NCI-H526 (cell line): ENCODE measurements at regions not wholly inside any gene's neighbourhood (a gene's known extent, or its start where the extent isn't known, plus 50 kb on each side); places are given as distances from the start of the nearest gene placed in this dataset.

ENCODE experiments used
- DNase-seq, 2 experiments: peaks; one replicate each; lab custom pipeline; 2025; lab: John Stamatoyannopoulos, UW

GRCh38 chr6:21468461-21468860, 125.1 kb upstream of the SOX4 start:
- DNase-seq: no peak

GRCh38 chr6:21469213-21469612, 124.3 kb upstream of the SOX4 start:
- no peak for DNase-seq

GRCh38 chr6:21476112-21476511, 117.4 kb upstream of the SOX4 start:
- no peak for DNase-seq

GRCh38 chr6:21478411-21478810, 115.1 kb upstream of the SOX4 start:
- DNase-seq: no peak

- DNase-seq: peak; percentile 91 to 97
Measured at GRCh38 chr6:21478883-21479539, 114.5 kb upstream of the SOX4 start.

GRCh38 chr6:21486115-21486514, 107.4 kb upstream of the SOX4 start:
- DNase-seq: no peak

- no peak for DNase-seq
Measured at GRCh38 chr6:21489826-21490225, 103.7 kb upstream of the SOX4 start.

- no peak for DNase-seq
Measured at GRCh38 chr6:21491955-21492354, 101.6 kb upstream of the SOX4 start.

GRCh38 chr6:21494505-21494904, 99.0 kb upstream of the SOX4 start:
- DNase-seq: no peak

GRCh38 chr6:21496196-21496595, 97.4 kb upstream of the SOX4 start:
- no peak for DNase-seq

- DNase-seq: no peak
Measured at GRCh38 chr6:21496706-21497105, 96.8 kb upstream of the SOX4 start.

GRCh38 chr6:21500314-21501020, 93.1 kb upstream of the SOX4 start:
- DNase-seq: peak; percentile 66 to 75

GRCh38 chr6:21501021-21501354, 92.6 kb upstream of the SOX4 start:
- DNase-seq: peak; percentile 93 to 96

GRCh38 chr6:21501815-21502214, 91.7 kb upstream of the SOX4 start:
- no peak for DNase-seq

- no peak for DNase-seq
Measured at GRCh38 chr6:21502682-21503081, 90.9 kb upstream of the SOX4 start.

GRCh38 chr6:21504790-21505189, 88.8 kb upstream of the SOX4 start:
- peak in 1 of 2 experiments; percentile 44 for DNase-seq

GRCh38 chr6:21505574-21505990, 88.0 kb upstream of the SOX4 start:
- no peak for DNase-seq

GRCh38 chr6:21506126-21506525, 87.4 kb upstream of the SOX4 start:
- DNase-seq: no peak

- peak in 1 of 2 experiments; percentile 37 for DNase-seq
Measured at GRCh38 chr6:21507811-21508210, 85.7 kb upstream of the SOX4 start.

- peak; percentile 88 to 92 for DNase-seq
Measured at GRCh38 chr6:21508753-21509152, 84.8 kb upstream of the SOX4 start.

GRCh38 chr6:21511891-21512550, 81.5 kb upstream of the SOX4 start:
- no peak for DNase-seq

- no peak for DNase-seq
Measured at GRCh38 chr6:21514288-21514687, 79.3 kb upstream of the SOX4 start.

- no peak for DNase-seq
Measured at GRCh38 chr6:21518317-21518716, 75.2 kb upstream of the SOX4 start.
